T-helper 2 cell treated with Interferon-gamma antibody and Interleukin-4, amounts not matched to agents 5 μg/mL and 100 μg/mL, for 36 hours (primary cell): ENCODE measurements at regions not wholly inside any gene's neighbourhood (a gene's known extent, or its start where the extent isn't known, plus 50 kb on each side); places are given as distances from the start of the nearest gene placed in this dataset.

ENCODE experiments used
- DNase-seq: peaks from one replicate; pipeline ENCODE4 v3.0.0; 2021; ENCODE audit warnings: low spot score
- H3K27ac Mint-ChIP-seq: one replicate; pipeline ENCODE4 v1.8.0; 2021; ENCODE audit warnings: mild to moderate bottlenecking, mixed read lengths
- H3K27me3 Mint-ChIP-seq: one replicate; pipeline ENCODE4 v1.8.0; 2021; ENCODE audit warnings: low read depth, mixed read lengths
- H3K36me3 Mint-ChIP-seq: one replicate; pipeline ENCODE4 v1.8.0; 2021; ENCODE audit warnings: low read depth, mixed read lengths
- H3K4me1 Mint-ChIP-seq: one replicate; pipeline ENCODE4 v1.8.0; 2021; ENCODE audit warnings: low read depth, mixed read lengths
- H3K4me3 Mint-ChIP-seq: one replicate; pipeline ENCODE4 v1.8.0; 2022; ENCODE audit warnings: mild to moderate bottlenecking, moderate library complexity, mixed read lengths
- H3K9me3 Mint-ChIP-seq: one replicate; pipeline ENCODE4 v1.8.0; 2021; ENCODE audit warnings: mixed read lengths

- H3K4me1 Mint-ChIP-seq, result no peaks in the 10 kb centered on the region
- H3K27me3 Mint-ChIP-seq, result no peaks in the 10 kb centered on the region
- no peak for DNase-seq
- H3K27ac Mint-ChIP-seq, result no peak overlapping the region
- no peak overlapping the region for H3K4me3 Mint-ChIP-seq
- no peaks in the 10 kb centered on the region for H3K9me3 Mint-ChIP-seq
- no peaks in the 10 kb centered on the region for H3K36me3 Mint-ChIP-seq
Observed at GRCh38 chr11:116397602-116398084, 375.1 kb downstream of the BUD13 start.

- Mint-ChIP-seq H3K9me3 (no peaks in the 10 kb centered on the region), H3K27me3 (no peaks in the 10 kb centered on the region), H3K36me3 (no peaks in the 10 kb centered on the region), H3K27ac (no peak overlapping the region), H3K4me3 (no peak overlapping the region), H3K4me1 (no peaks in the 10 kb centered on the region)
- DNase-seq, result no peak
Observed at GRCh38 chr11:116396331-116396730, 376.5 kb downstream of the BUD13 start.

GRCh38 chr11:116394022-116394421 is 378.8 kb downstream of the BUD13 start:
- no peak for DNase-seq
- no peak overlapping the region for H3K27ac Mint-ChIP-seq
- no peaks in the 10 kb centered on the region for H3K36me3 Mint-ChIP-seq
- no peaks in the 10 kb centered on the region for H3K27me3 Mint-ChIP-seq
- no peak overlapping the region for H3K4me3 Mint-ChIP-seq
- H3K9me3 Mint-ChIP-seq, result no peaks in the 10 kb centered on the region
- H3K4me1 Mint-ChIP-seq, result no peaks in the 10 kb centered on the region

GRCh38 chr11:116390963-116391362 is 381.8 kb downstream of the BUD13 start:
- DNase-seq, result no peak
- no peak overlapping the region for H3K4me3 Mint-ChIP-seq
- no peaks in the 10 kb centered on the region for H3K27me3 Mint-ChIP-seq
- H3K36me3 Mint-ChIP-seq, result no peaks in the 10 kb centered on the region
- H3K9me3 Mint-ChIP-seq, result no peaks in the 10 kb centered on the region
- no peak overlapping the region for H3K27ac Mint-ChIP-seq
- H3K4me1 Mint-ChIP-seq, result no peaks in the 10 kb centered on the region

GRCh38 chr11:116388146-116388545 is 384.6 kb downstream of the BUD13 start:
- DNase-seq, result no peak
- Mint-ChIP-seq H3K4me3 (no peak overlapping the region), H3K27ac (no peak overlapping the region), H3K36me3 (no peaks in the 10 kb centered on the region), H3K9me3 (no peaks in the 10 kb centered on the region), H3K27me3 (no peaks in the 10 kb centered on the region), H3K4me1 (no peaks in the 10 kb centered on the region)

GRCh38 chr11:116387641-116388040 is 385.1 kb downstream of the BUD13 start:
- no peak for DNase-seq
- H3K4me3 Mint-ChIP-seq, result no peak overlapping the region
- H3K27me3 Mint-ChIP-seq, result no peaks in the 10 kb centered on the region
- no peaks in the 10 kb centered on the region for H3K36me3 Mint-ChIP-seq
- H3K27ac Mint-ChIP-seq, result no peak overlapping the region
- H3K4me1 Mint-ChIP-seq, result no peaks in the 10 kb centered on the region
- no peaks in the 10 kb centered on the region for H3K9me3 Mint-ChIP-seq

- H3K36me3 Mint-ChIP-seq, result no peaks in the 10 kb centered on the region
- H3K4me3 Mint-ChIP-seq, result no peak overlapping the region
- H3K4me1 Mint-ChIP-seq, result no peaks in the 10 kb centered on the region
- H3K27ac Mint-ChIP-seq, result no peak overlapping the region
- no peaks in the 10 kb centered on the region for H3K27me3 Mint-ChIP-seq
- H3K9me3 Mint-ChIP-seq, result no peaks in the 10 kb centered on the region
- DNase-seq, result no peak
Observed at GRCh38 chr11:116386118-116386699, 386.6 kb downstream of the BUD13 start.

GRCh38 chr11:116384876-116385275 is 387.9 kb downstream of the BUD13 start:
- Mint-ChIP-seq H3K36me3 (no peaks in the 10 kb centered on the region), H3K9me3 (no peaks in the 10 kb centered on the region), H3K27ac (no peak overlapping the region), H3K4me1 (no peaks in the 10 kb centered on the region), H3K4me3 (no peak overlapping the region), H3K27me3 (no peaks in the 10 kb centered on the region)
- DNase-seq, result no peak

- Mint-ChIP-seq H3K4me1 (no peaks in the 10 kb centered on the region), H3K9me3 (no peaks in the 10 kb centered on the region), H3K36me3 (no peaks in the 10 kb centered on the region), H3K27me3 (no peaks in the 10 kb centered on the region), H3K4me3 (no peak overlapping the region), H3K27ac (no peak overlapping the region)
- no peak for DNase-seq
Observed at GRCh38 chr11:116384407-116384806, 388.4 kb downstream of the BUD13 start.

- Mint-ChIP-seq H3K4me3 (no peak overlapping the region), H3K27me3 (no peaks in the 10 kb centered on the region), H3K27ac (no peak overlapping the region), H3K36me3 (no peaks in the 10 kb centered on the region), H3K9me3 (no peaks in the 10 kb centered on the region), H3K4me1 (no peaks in the 10 kb centered on the region)
- DNase-seq, result no peak
Observed at GRCh38 chr11:116379185-116379828, 393.5 kb downstream of the BUD13 start.

- Mint-ChIP-seq H3K4me1 (no peaks in the 10 kb centered on the region), H3K4me3 (no peak overlapping the region), H3K36me3 (no peaks in the 10 kb centered on the region), H3K27me3 (no peaks in the 10 kb centered on the region), H3K9me3 (no peaks in the 10 kb centered on the region), H3K27ac (no peak overlapping the region)
- DNase-seq, result no peak
Observed at GRCh38 chr11:116376547-116376946, 396.2 kb downstream of the BUD13 start.

GRCh38 chr11:116376054-116376453 is 396.7 kb downstream of the BUD13 start:
- Mint-ChIP-seq H3K27me3 (no peaks in the 10 kb centered on the region), H3K4me3 (no peak overlapping the region), H3K9me3 (no peaks in the 10 kb centered on the region), H3K36me3 (no peaks in the 10 kb centered on the region), H3K27ac (no peak overlapping the region), H3K4me1 (no peaks in the 10 kb centered on the region)
- no peak for DNase-seq

- Mint-ChIP-seq H3K36me3 (no peaks in the 10 kb centered on the region), H3K4me1 (no peaks in the 10 kb centered on the region), H3K9me3 (no peaks in the 10 kb centered on the region), H3K4me3 (no peak overlapping the region), H3K27me3 (no peaks in the 10 kb centered on the region), H3K27ac (no peak overlapping the region)
- no peak for DNase-seq
Observed at GRCh38 chr11:116375221-116375620, 397.6 kb downstream of the BUD13 start.

- DNase-seq, result no peak
- Mint-ChIP-seq H3K4me1 (no peaks in the 10 kb centered on the region), H3K9me3 (no peaks in the 10 kb centered on the region), H3K27me3 (no peaks in the 10 kb centered on the region), H3K4me3 (no peak overlapping the region), H3K27ac (no peak overlapping the region), H3K36me3 (no peaks in the 10 kb centered on the region)
Observed at GRCh38 chr11:116374085-116374484, 398.7 kb downstream of the BUD13 start.
